OCI-LY1 (cell line): ENCODE measurements at regions not wholly inside any gene's neighbourhood (a gene's known extent, or its start where the extent isn't known, plus 50 kb on each side); places are given as distances from the start of the nearest gene placed in this dataset.

Source experiments
- EZH2 ChIP-seq: fragments of 200-600 bp; sonication (generic), shearing (Covaris generic); IDR thresholded peaks from 2 replicates; pipeline ENCODE4 v1.8.0; 2017; ENCODE audit warnings: borderline replicate concordance, mixed run types, mild to moderate bottlenecking, antibody characterized with exemption, low read length, moderate library complexity, mixed read lengths
- TF ChIP-seq, protein P1 (sequence below): fragments of 200-600 bp; sonication (generic), shearing (Covaris generic); IDR thresholded peaks from 2 replicates; pipeline ENCODE4 v1.5.1; 2017; ENCODE audit warnings: mild to moderate bottlenecking, antibody characterized with exemption, low read length, moderate library complexity, mixed read lengths

DNA sequence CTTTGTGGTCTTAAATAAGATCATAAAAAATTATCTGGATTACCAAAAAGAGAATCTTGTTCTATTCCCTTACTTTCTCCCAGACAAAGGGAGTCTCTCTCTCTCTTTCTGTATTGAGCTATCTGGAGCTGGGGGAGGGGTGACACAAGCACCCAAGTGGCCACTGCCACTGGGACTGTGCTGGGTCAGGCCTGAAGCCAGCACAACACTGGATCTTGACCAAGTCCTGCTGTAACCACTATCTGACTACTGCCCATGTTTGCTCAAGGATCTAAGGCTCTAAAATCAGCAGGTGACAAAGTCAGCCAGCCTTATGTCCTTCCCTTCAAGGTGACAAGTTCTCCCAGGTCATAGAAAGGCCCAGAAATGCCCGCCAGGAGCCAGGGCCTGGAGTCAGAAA lies 75.0 kb upstream of the SPATA16 start:
- TF ChIP-seq, protein P1, sequence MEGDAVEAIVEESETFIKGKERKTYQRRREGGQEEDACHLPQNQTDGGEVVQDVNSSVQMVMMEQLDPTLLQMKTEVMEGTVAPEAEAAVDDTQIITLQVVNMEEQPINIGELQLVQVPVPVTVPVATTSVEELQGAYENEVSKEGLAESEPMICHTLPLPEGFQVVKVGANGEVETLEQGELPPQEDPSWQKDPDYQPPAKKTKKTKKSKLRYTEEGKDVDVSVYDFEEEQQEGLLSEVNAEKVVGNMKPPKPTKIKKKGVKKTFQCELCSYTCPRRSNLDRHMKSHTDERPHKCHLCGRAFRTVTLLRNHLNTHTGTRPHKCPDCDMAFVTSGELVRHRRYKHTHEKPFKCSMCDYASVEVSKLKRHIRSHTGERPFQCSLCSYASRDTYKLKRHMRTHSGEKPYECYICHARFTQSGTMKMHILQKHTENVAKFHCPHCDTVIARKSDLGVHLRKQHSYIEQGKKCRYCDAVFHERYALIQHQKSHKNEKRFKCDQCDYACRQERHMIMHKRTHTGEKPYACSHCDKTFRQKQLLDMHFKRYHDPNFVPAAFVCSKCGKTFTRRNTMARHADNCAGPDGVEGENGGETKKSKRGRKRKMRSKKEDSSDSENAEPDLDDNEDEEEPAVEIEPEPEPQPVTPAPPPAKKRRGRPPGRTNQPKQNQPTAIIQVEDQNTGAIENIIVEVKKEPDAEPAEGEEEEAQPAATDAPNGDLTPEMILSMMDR: no peak
- TF ChIP-seq EZH2: no peak
